K562 (cell line): ENCODE measurements at regions not wholly inside any gene's neighbourhood (a gene's known extent, or its start where the extent isn't known, plus 50 kb on each side); places are given as distances from the start of the nearest gene placed in this dataset.

ENCODE experiments used
- ATAC-seq: fragments of 200-7000 bp; cut with Tn5 transposase; 3 replicates; pipeline ENCODE4 v1.9.1; 2020; ENCODE audit warnings: moderate library complexity
- BruUV-seq: library from RNA; stranded (reverse); fragments of 400-500 nt; replicated peaks from 2 replicates; lab custom pipeline; 2021; lab: Mats Ljungman, UMichigan
- CTCF ChIA-PET: fragments of 300-600 bp; formaldehyde crosslinking; extraction: SDS; loops from one replicate; lab custom pipeline; 2021; ENCODE audit warnings: low intra/inter-chr PET ratio; lab: Yijun Ruan, JAX
- POLR2A ChIA-PET: fragments of 300-600, 350-650 bp; sonication (Branson Sonifier 250); formaldehyde crosslinking; extraction: SDS; loops from one replicate; lab custom pipeline; 2021; ENCODE audit warnings: antibody characterized with exemption, inconsistent platforms; lab: Yijun Ruan, JAX
- DNase-seq, 4 experiments: peaks; one replicate each; pipeline versions ENCODE4 v3.0.0 to v3.0.0-alpha.2; 2011 to 2018; ENCODE audit warnings: low spot score in 3 of 4, mixed read lengths in 3 of 4; ENCODE audit errors: extremely low read depth in 1 of 4
- FAIRE-seq: peaks from 2 replicates; lab custom pipeline; 2011; peaks lifted over from hg19 to GRCh38; lab: Jason Lieb, UNC
- H2AFZ ChIP-seq: 2 replicates; pipeline ENCODE4 v1.6.0; 2011; ENCODE audit warnings: low read depth, low read length, control low read depth, inconsistent platforms
- H3K27ac ChIP-seq: fragments of 200-600 bp; 3 replicates; pipeline ENCODE4 v1.8.0; 2011; ENCODE audit warnings: low read depth, mild to moderate bottlenecking, control low read depth, inconsistent platforms, low read length, moderate library complexity, mixed read lengths; ENCODE audit errors: extremely low read depth
- H3K27me3 ChIP-seq, 2 experiments: fragments of 300-600 bp in 1 of 2; 2 replicates in 1 of 2; 3 replicates in 1 of 2; pipeline versions ENCODE4 v1.6.0 to v1.8.0; 2011; ENCODE audit warnings: inconsistent platforms in 2 of 2, low read length in 2 of 2, mild to moderate bottlenecking in 1 of 2, mixed read lengths in 1 of 2, moderate library complexity in 1 of 2; ENCODE audit not compliant: control insufficient read depth in 2 of 2, insufficient read depth in 2 of 2
- H3K36me3 ChIP-seq: fragments of 300-600 bp; 3 replicates; pipeline ENCODE4 v1.8.0; 2011; ENCODE audit warnings: mild to moderate bottlenecking, low read length, inconsistent platforms; ENCODE audit not compliant: control insufficient read depth, insufficient read depth
- H3K4me1 ChIP-seq, 2 experiments: fragments of 200-600 bp in 1 of 2; replicated peaks in 1 of 2; 2 replicates in 1 of 2; 3 replicates in 1 of 2; pipeline versions ENCODE4 v1.5.1 to v1.8.0; 2011; ENCODE audit warnings: inconsistent platforms in 2 of 2, low read length in 2 of 2, mild to moderate bottlenecking in 1 of 2, mixed read lengths in 1 of 2, moderate library complexity in 1 of 2; ENCODE audit not compliant: control insufficient read depth in 2 of 2, insufficient read depth in 2 of 2
- H3K4me2 ChIP-seq: 2 replicates; pipeline ENCODE4 v1.6.1; 2011; ENCODE audit warnings: low read length, control low read depth, inconsistent platforms, mixed read lengths; ENCODE audit not compliant: insufficient read depth
- H3K4me3 ChIP-seq: fragments of 200-600 bp; sonication (generic), shearing (Covaris generic); 2 replicates; pipeline ENCODE4 v1.5.1; 2016; ENCODE audit warnings: control low read depth, inconsistent platforms
- H3K79me2 ChIP-seq: fragments of 200-600 bp; 3 replicates; pipeline ENCODE4 v1.8.0; 2011; ENCODE audit warnings: low read length, inconsistent platforms; ENCODE audit not compliant: control insufficient read depth, insufficient read depth
- H3K9ac ChIP-seq, 2 experiments: 2 replicates each; pipeline versions ENCODE4 v1.6.0 to v1.6.1; 2011; ENCODE audit warnings: low read depth in 2 of 2, low read length in 2 of 2, control low read depth in 1 of 2, inconsistent platforms in 1 of 2, mild to moderate bottlenecking in 1 of 2, mixed read lengths in 1 of 2; ENCODE audit not compliant: insufficient read depth in 1 of 2
- H3K9me1 ChIP-seq: one replicate; pipeline ENCODE4 v1.6.0; 2011; ENCODE audit warnings: inconsistent platforms, mild to moderate bottlenecking, low read length, moderate library complexity; ENCODE audit not compliant: control insufficient read depth, insufficient read depth
- H3K9me3 ChIP-seq: replicated peaks from 2 replicates; pipeline ENCODE4 v1.5.1; 2011; ENCODE audit warnings: low read depth, low read length, inconsistent platforms; ENCODE audit not compliant: control insufficient read depth, insufficient read depth
- H4K20me1 ChIP-seq: replicated peaks from 2 replicates; pipeline ENCODE4 v1.6.1; 2011; ENCODE audit warnings: low read length, inconsistent platforms, mixed read lengths; ENCODE audit not compliant: control insufficient read depth, insufficient read depth
- BRF2 ChIP-seq: IDR thresholded peaks from 3 replicates; pipeline ENCODE4 v1.6.1; 2011; ENCODE audit warnings: borderline replicate concordance, mild to moderate bottlenecking; ENCODE audit not compliant: insufficient read length, insufficient read depth
- CREB3L1 ChIP-seq: fragments of 450-650 bp; IDR thresholded peaks from 2 replicates; pipeline ENCODE4 v1.6.1; 2014; ENCODE audit warnings: low read depth, mild to moderate bottlenecking, moderate library complexity, borderline replicate concordance
- WGBS: fragments of 100-300 bp; shearing (Covaris generic); methylation state at CpG from one replicate; pipeline ENCODE4 v1.1.6; 2016; ENCODE audit warnings: low coverage, mixed read lengths; ENCODE audit not compliant: insufficient coverage; ENCODE audit errors: missing lambda C conversion rate; 5-methylcytosine and 5-hydroxymethylcytosine counted together
- in situ Hi-C: fragments of 300-500 bp; cut with MboI; formaldehyde crosslinking; loops from 4 replicates; pipeline ENCODE4 v1.15.0; 2018; ENCODE audit warnings: inconsistent platforms, mixed read lengths
- intact Hi-C: fragments of 100-400 bp; cut with micrococcal nuclease; formaldehyde crosslinking; loops from 2 replicates; pipeline ENCODE4 v1.14.2; 2022

- BruUV-seq: no TSS peak
- 1% methylated on average over 9 of the region's 9 CpGs for WGBS
Measured at GRCh38 chr20:37581246-37581645, 53.6 kb upstream of the BLCAP start.

More at GRCh38 chr20:37581246-37581645, 53.6 kb upstream of the BLCAP start:
- intact Hi-C loops: no loop called here
- Histone ChIP-seq H3K4me1 (no peaks in the 10 kb centered on the region), H3K9me1 (no peaks in the 10 kb centered on the region), H3K27me3 (peaks cover 2 to 8% of the 10 kb centered on the region in 2 experiments; a peak in 3 of 5 replicates), H2AFZ (no peak overlapping the region), H3K9ac (no peak overlapping the region), H3K27ac (no peak overlapping the region), H3K79me2 (no peaks in the 10 kb centered on the region), H3K36me3 (no peaks in the 10 kb centered on the region), H3K4me2 (no peak overlapping the region), H3K9me3 (no peaks in the 10 kb centered on the region), H4K20me1 (no peaks in the 10 kb centered on the region), H3K4me3 (no peak overlapping the region)
- ChIA-PET POLR2A (interaction anchor here (0.5 to 0.9 kb wide), 3 partner anchors 28 to 590 kb away, joined by 3 read pairs; no protein-coding TSS in a partner anchor), CTCF (no interaction called here)
- TF ChIP-seq CREB3L1 (no peak), BRF2 (no peak)
- no peak for FAIRE-seq
- ATAC-seq: no peak
- in situ Hi-C loops: no loop called here
- no peak for DNase-seq
